DND-41 (cell line): ENCODE measurements at regions not wholly inside any gene's neighbourhood (a gene's known extent, or its start where the extent isn't known, plus 50 kb on each side); places are given as distances from the start of the nearest gene placed in this dataset.

Source experiments
- ATAC-seq: fragments of 200-7000 bp; cut with Tn5 transposase; 3 replicates; pipeline ENCODE4 v1.9.1; 2021; ENCODE audit warnings: low read depth; ENCODE audit not compliant: insufficient read depth
- DNase-seq: peaks from one replicate; pipeline ENCODE4 v3.0.0-alpha.2; 2020
- H2AFZ ChIP-seq: 2 replicates; pipeline ENCODE4 v1.6.0; 2012; ENCODE audit warnings: low read depth, low read length
- H3K27ac ChIP-seq: 2 replicates; pipeline ENCODE4 v1.5.1; 2012; ENCODE audit warnings: low read length, inconsistent platforms
- H3K27me3 ChIP-seq: fragments of 200-600 bp; sonication (generic); 2 replicates; pipeline ENCODE4 v1.6.0; 2012; ENCODE audit warnings: low read length, mild to moderate bottlenecking, inconsistent platforms; ENCODE audit not compliant: insufficient read depth, poor library complexity
- H3K36me3 ChIP-seq: 2 replicates; pipeline ENCODE4 v1.5.1; 2012; ENCODE audit warnings: low read length, inconsistent platforms; ENCODE audit not compliant: insufficient read depth
- H3K4me1 ChIP-seq: 2 replicates; pipeline ENCODE4 v1.5.1; 2012; ENCODE audit warnings: mild to moderate bottlenecking, low read length; ENCODE audit not compliant: insufficient read depth
- H3K4me2 ChIP-seq: 2 replicates; pipeline ENCODE4 v1.6.0; 2012; ENCODE audit warnings: mild to moderate bottlenecking, moderate library complexity, low read length, inconsistent platforms; ENCODE audit not compliant: insufficient read depth
- H3K4me3 ChIP-seq, 2 experiments: fragments of 200-600 bp in 1 of 2; shearing (Covaris generic) in 1 of 2; 2 replicates each; pipeline ENCODE4 v1.5.1; 2012 to 2016; ENCODE audit warnings: inconsistent platforms in 2 of 2, low read length in 2 of 2, mild to moderate bottlenecking in 2 of 2, low read depth in 1 of 2, moderate library complexity in 1 of 2
- H3K79me2 ChIP-seq: 2 replicates; pipeline ENCODE4 v1.6.0; 2012; ENCODE audit warnings: low read length, inconsistent platforms; ENCODE audit not compliant: insufficient read depth
- H3K9ac ChIP-seq: 2 replicates; pipeline ENCODE4 v1.6.0; 2012; ENCODE audit warnings: low read depth, mild to moderate bottlenecking, inconsistent platforms, low read length, moderate library complexity
- H3K9me3 ChIP-seq: 2 replicates; pipeline ENCODE4 v1.5.1; 2012; ENCODE audit warnings: low read length, moderate library complexity, mild to moderate bottlenecking, inconsistent platforms; ENCODE audit not compliant: insufficient read depth, severe bottlenecking
- H4K20me1 ChIP-seq: 2 replicates; pipeline ENCODE4 v1.6.0; 2012; ENCODE audit warnings: low read length; ENCODE audit not compliant: insufficient read depth
- EZH2 ChIP-seq: IDR thresholded peaks from 3 replicates; pipeline ENCODE4 v1.6.1; 2012; ENCODE audit warnings: borderline replicate concordance, low read depth, mild to moderate bottlenecking, moderate library complexity, low read length, inconsistent platforms; ENCODE audit not compliant: severe bottlenecking
- TF ChIP-seq, protein P1 (sequence below): IDR thresholded peaks from 2 replicates; pipeline ENCODE4 v1.5.1; 2012; ENCODE audit warnings: borderline replicate concordance, low read length, moderate library complexity, mild to moderate bottlenecking; ENCODE audit not compliant: poor library complexity, severe bottlenecking; ENCODE audit errors: extremely low read depth

GRCh38 chr2:41940060-41940744 lies 107.6 kb upstream of the PKDCC start:
- no peaks in the 10 kb centered on the region for H3K79me2 ChIP-seq
- H3K9me3 ChIP-seq = no peaks in the 10 kb centered on the region
- no peak overlapping the region for H3K4me3 ChIP-seq
- TF ChIP-seq EZH2 = no peak
- TF ChIP-seq, protein P1, sequence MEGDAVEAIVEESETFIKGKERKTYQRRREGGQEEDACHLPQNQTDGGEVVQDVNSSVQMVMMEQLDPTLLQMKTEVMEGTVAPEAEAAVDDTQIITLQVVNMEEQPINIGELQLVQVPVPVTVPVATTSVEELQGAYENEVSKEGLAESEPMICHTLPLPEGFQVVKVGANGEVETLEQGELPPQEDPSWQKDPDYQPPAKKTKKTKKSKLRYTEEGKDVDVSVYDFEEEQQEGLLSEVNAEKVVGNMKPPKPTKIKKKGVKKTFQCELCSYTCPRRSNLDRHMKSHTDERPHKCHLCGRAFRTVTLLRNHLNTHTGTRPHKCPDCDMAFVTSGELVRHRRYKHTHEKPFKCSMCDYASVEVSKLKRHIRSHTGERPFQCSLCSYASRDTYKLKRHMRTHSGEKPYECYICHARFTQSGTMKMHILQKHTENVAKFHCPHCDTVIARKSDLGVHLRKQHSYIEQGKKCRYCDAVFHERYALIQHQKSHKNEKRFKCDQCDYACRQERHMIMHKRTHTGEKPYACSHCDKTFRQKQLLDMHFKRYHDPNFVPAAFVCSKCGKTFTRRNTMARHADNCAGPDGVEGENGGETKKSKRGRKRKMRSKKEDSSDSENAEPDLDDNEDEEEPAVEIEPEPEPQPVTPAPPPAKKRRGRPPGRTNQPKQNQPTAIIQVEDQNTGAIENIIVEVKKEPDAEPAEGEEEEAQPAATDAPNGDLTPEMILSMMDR = no peak
- no peak overlapping the region for H3K4me2 ChIP-seq
- no peak for DNase-seq
- H3K9ac ChIP-seq = no peak overlapping the region
- H4K20me1 ChIP-seq = no peaks in the 10 kb centered on the region
- H3K36me3 ChIP-seq = no peaks in the 10 kb centered on the region
- peaks cover 9% of the 10 kb centered on the region for H3K27me3 ChIP-seq
- no peak overlapping the region for H3K27ac ChIP-seq
- H2AFZ ChIP-seq = no peak overlapping the region
- no peak for ATAC-seq
- H3K4me1 ChIP-seq = no peaks in the 10 kb centered on the region

- Histone ChIP-seq H3K4me3 (no peak overlapping the region), H3K4me1 (no peaks in the 10 kb centered on the region), H3K27me3 (peaks cover 9% of the 10 kb centered on the region), H3K79me2 (no peaks in the 10 kb centered on the region), H3K4me2 (no peak overlapping the region), H3K9ac (no peak overlapping the region), H3K36me3 (no peaks in the 10 kb centered on the region), H3K9me3 (no peaks in the 10 kb centered on the region), H4K20me1 (no peaks in the 10 kb centered on the region), H3K27ac (no peak overlapping the region), H2AFZ (no peak overlapping the region)
- ATAC-seq (no peak), DNase-seq (no peak)
- TF ChIP-seq, protein P1 = no peak
- no peak for TF ChIP-seq EZH2
These were observed 107.1 kb upstream of the PKDCC start for GRCh38 chr2:41940745-41941063.

DNA sequence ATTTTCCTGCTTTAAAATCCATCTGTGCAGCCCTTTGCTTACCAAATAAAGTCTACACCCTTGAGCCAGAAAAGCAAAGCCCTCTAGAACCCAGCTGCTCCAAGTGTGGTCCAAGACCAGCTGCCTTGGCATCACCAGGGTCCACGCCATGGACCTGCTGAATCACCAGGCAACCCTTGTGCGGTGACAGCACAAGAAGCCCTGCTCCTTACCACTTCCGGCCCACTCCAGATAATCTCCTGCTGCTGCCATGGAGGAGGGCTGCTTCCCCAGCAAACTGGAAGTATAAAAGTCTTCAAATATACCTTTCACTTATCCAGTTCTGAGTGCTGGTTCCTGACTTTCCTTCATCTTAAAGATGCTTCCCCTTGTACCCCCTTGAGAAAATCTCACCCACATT lies 106.0 kb upstream of the PKDCC start:
- no peaks in the 10 kb centered on the region for H3K36me3 ChIP-seq
- H3K79me2 ChIP-seq = no peaks in the 10 kb centered on the region
- no peak overlapping the region for H3K4me2 ChIP-seq
- no peaks in the 10 kb centered on the region for H4K20me1 ChIP-seq
- no peak overlapping the region for H3K27ac ChIP-seq
- H3K9ac ChIP-seq = no peak overlapping the region
- no peaks in the 10 kb centered on the region for H3K9me3 ChIP-seq
- ATAC-seq (no peak), DNase-seq (no peak)
- H3K4me1 ChIP-seq = no peaks in the 10 kb centered on the region
- H3K27me3 ChIP-seq = peaks cover 8% of the 10 kb centered on the region
- TF ChIP-seq EZH2 = no peak
- TF ChIP-seq, protein P1 = no peak
- no peak overlapping the region for H3K4me3 ChIP-seq
- H2AFZ ChIP-seq = no peak overlapping the region
